ENCODE measurements at regions not wholly inside any gene's neighbourhood (a gene's known extent, or its start where the extent isn't known, plus 50 kb on each side); places are given as distances from the start of the nearest gene placed in this dataset.
"Not testable (repeated sequence)": the region's sequence is repeated elsewhere in the genome, so short reads cannot be mapped to it uniquely, and the experiment has no call there.

DNA sequence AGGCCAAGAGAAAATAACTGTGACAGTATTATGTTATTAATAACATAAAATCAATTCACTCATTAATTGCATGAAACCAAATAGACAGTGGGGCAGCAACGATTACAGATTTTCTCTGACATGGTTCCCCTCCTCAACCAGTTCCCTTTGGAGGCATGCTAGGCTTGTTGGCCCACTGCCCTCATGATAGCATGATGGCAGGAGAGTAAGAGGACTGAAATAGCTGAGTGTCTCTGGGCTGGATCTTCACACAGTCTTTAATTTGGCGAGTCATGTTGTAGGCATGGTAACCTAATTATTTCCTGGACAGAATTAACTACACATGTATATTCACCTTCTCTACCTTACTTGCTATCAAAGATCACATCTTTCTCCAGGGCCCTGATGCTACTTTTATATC, 266.2 kb upstream of the PELI2 start:
- ATAC-seq (ENCODE audit: low read depth): no peak
- no peak for DNase-seq (ENCODE audit: low spot score)

DNA sequence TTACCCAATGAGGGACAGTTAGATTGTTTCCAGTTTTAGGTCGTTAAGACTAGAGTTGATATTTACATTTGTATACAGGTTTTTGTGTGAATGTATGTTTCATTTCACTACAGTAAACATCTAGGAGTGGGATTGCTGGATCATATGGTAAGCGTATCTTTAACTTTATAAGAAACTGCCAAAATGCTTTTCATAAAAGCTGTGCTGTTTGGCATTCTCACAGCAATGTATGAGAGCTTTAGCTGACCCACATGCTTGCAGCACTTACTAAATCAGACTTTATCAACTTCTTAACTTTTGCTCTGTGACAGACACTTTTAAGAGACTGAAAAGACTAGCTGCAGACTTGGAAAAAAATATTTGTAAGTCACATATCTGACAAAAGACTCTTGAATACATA, 262.5 kb upstream of the PELI2 start:
- Histone ChIP-seq H3K36me3 (ENCODE audit: low read depth) (no peaks in the 10 kb centered on the region), H3K27me3 (ENCODE audit: insufficient read depth, poor library complexity, severe bottlenecking) (no peaks in the 10 kb centered on the region), H3K4me3 (ENCODE audit: severe bottlenecking) (no peak overlapping the region), H3K9me3 (ENCODE audit: severe bottlenecking) (no peaks in the 10 kb centered on the region), H3K4me1 (ENCODE audit: insufficient read depth, poor library complexity, severe bottlenecking) (peaks cover 6% of the 10 kb centered on the region), H3K27ac (ENCODE audit: poor library complexity, severe bottlenecking) (no peak overlapping the region)
- TF ChIP-seq, protein P1, sequence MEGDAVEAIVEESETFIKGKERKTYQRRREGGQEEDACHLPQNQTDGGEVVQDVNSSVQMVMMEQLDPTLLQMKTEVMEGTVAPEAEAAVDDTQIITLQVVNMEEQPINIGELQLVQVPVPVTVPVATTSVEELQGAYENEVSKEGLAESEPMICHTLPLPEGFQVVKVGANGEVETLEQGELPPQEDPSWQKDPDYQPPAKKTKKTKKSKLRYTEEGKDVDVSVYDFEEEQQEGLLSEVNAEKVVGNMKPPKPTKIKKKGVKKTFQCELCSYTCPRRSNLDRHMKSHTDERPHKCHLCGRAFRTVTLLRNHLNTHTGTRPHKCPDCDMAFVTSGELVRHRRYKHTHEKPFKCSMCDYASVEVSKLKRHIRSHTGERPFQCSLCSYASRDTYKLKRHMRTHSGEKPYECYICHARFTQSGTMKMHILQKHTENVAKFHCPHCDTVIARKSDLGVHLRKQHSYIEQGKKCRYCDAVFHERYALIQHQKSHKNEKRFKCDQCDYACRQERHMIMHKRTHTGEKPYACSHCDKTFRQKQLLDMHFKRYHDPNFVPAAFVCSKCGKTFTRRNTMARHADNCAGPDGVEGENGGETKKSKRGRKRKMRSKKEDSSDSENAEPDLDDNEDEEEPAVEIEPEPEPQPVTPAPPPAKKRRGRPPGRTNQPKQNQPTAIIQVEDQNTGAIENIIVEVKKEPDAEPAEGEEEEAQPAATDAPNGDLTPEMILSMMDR (IDR thresholded peaks at IDR 0.05; ENCODE audit: poor library complexity, severe bottlenecking): no peak
- ATAC-seq (ENCODE audit: low read depth) (no peak), DNase-seq (ENCODE audit: low spot score) (no peak)

More for the DNA sequence above, 266.2 kb upstream of the PELI2 start:
- Histone ChIP-seq H3K4me1 (ENCODE audit: insufficient read depth, poor library complexity, severe bottlenecking) (peaks cover 8% of the 10 kb centered on the region), H3K27ac (ENCODE audit: poor library complexity, severe bottlenecking) (no peak overlapping the region), H3K4me3 (ENCODE audit: severe bottlenecking) (no peak overlapping the region), H3K27me3 (ENCODE audit: insufficient read depth, poor library complexity, severe bottlenecking) (no peaks in the 10 kb centered on the region), H3K36me3 (ENCODE audit: low read depth) (no peaks in the 10 kb centered on the region), H3K9me3 (ENCODE audit: severe bottlenecking) (no peaks in the 10 kb centered on the region)
- TF ChIP-seq, protein P1 (IDR thresholded peaks at IDR 0.05; ENCODE audit: poor library complexity, severe bottlenecking): no peak

DNA sequence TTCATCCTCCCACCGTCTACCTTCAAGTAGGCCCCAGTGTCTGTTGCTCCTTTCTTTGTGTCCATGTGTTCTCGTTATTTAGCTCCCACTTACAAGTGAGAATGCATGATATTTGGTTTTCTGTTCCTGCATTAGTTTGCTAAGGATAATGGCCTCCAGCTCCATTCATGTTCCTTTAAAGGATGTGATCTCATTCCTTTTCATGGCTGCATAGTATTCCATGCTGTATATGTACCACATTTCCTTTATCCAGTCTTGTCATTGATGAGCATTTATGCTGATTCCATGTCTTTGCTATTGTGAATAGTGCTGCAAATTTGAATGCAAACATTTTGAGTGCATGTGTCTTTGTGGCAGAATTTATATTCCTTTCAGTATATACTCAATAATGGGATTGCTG, 259.6 kb upstream of the PELI2 start:
- Histone ChIP-seq H3K36me3 (ENCODE audit: low read depth) (no peaks in the 10 kb centered on the region), H3K27ac (ENCODE audit: poor library complexity, severe bottlenecking) (no peak overlapping the region), H3K4me3 (ENCODE audit: severe bottlenecking) (no peak overlapping the region), H3K9me3 (ENCODE audit: severe bottlenecking) (peaks cover 5% of the 10 kb centered on the region), H3K4me1 (ENCODE audit: insufficient read depth, poor library complexity, severe bottlenecking) (no peaks in the 10 kb centered on the region), H3K27me3 (ENCODE audit: insufficient read depth, poor library complexity, severe bottlenecking) (no peaks in the 10 kb centered on the region)
- DNase-seq (ENCODE audit: low spot score): no peak
- TF ChIP-seq, protein P1 (IDR thresholded peaks at IDR 0.05; ENCODE audit: poor library complexity, severe bottlenecking): no peak
- ATAC-seq (ENCODE audit: low read depth): no peak

DNA sequence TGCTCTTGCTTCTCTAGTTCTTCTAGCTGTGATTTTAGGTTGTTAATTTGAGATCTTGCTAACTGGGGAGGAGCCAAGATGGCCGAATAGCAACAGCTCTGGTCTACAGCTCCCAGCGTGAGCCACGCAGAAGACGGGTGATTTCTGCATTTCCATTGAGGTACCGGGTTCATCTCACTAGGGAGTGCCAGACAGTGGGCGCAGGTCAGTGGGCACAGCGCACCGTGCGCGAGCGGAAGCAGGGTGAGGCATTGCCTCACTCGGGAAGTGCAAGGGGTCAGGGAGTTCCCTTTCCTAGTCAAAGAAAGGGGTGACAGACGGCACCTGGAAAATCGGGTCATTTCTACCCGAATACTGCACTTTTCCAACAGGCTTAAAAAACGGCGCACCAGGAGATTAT, 256.6 kb upstream of the PELI2 start:
- not testable (repeated sequence) for ATAC-seq (ENCODE audit: low read depth); DNase-seq (ENCODE audit: low spot score); H3K27me3 ChIP-seq (ENCODE audit: insufficient read depth, poor library complexity, severe bottlenecking); H3K9me3 ChIP-seq (ENCODE audit: severe bottlenecking); H3K27ac ChIP-seq (ENCODE audit: poor library complexity, severe bottlenecking); H3K4me1 ChIP-seq (ENCODE audit: insufficient read depth, poor library complexity, severe bottlenecking); H3K4me3 ChIP-seq (ENCODE audit: severe bottlenecking); H3K36me3 ChIP-seq (ENCODE audit: low read depth)

DNA sequence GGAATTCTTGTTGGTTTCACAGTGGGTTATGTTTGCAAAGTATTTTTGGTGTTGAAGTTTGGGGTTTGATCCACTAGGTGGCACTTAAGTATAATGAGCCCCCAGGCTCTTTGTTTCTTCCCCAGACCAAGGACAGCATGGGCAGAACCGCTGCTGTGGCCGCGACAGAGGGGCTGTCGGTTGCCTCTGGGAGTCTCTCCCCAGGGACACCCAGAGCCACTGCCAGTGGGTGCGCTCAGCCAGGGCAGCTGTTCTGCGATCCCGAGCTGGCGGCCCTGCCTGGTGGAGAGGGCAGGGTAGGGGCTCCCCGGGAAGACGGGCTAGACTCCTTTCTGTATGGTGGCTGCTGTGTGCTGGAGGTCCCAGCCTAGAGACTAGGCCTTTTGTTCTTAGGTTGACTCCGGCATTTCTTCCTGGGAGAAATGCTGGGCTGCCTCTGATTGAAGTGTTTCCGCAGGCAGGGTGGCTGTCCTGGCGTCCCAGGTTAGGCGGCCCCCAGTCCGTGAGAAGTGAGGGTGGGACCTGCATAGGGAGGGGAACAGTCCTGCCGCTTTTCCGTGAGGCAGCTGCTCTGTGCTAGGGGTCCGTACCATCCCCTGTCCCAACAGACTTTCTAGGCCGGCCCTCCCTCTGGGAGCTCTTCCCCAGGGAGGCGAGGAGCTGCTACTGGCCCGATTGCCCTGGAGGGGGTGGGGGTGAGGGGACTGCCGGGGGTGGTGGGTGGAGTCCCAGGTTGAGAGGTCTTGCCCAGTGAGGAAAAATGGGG, 253.1 kb upstream of the PELI2 start:
- DNase-seq (ENCODE audit: low spot score) (no peak), ATAC-seq (ENCODE audit: low read depth) (no peak)
- Histone ChIP-seq H3K9me3 (ENCODE audit: severe bottlenecking) (peaks cover 6% of the 10 kb centered on the region), H3K4me1 (ENCODE audit: insufficient read depth, poor library complexity, severe bottlenecking) (peaks cover 19% of the 10 kb centered on the region), H3K27ac (ENCODE audit: poor library complexity, severe bottlenecking) (no peak overlapping the region), H3K4me3 (ENCODE audit: severe bottlenecking) (no peak overlapping the region), H3K27me3 (ENCODE audit: insufficient read depth, poor library complexity, severe bottlenecking) (no peaks in the 10 kb centered on the region), H3K36me3 (ENCODE audit: low read depth) (no peaks in the 10 kb centered on the region)
- TF ChIP-seq, protein P1 (IDR thresholded peaks at IDR 0.05; ENCODE audit: poor library complexity, severe bottlenecking): no peak

Data from RWPE2 (cell line).